ENCODE measurements at regions not wholly inside any gene's neighbourhood (a gene's known extent, or its start where the extent isn't known, plus 50 kb on each side); places are given as distances from the start of the nearest gene placed in this dataset.
"Not testable (repeated sequence)": the region's sequence is repeated elsewhere in the genome, so short reads cannot be mapped to it uniquely, and the experiment has no call there.

DNA sequence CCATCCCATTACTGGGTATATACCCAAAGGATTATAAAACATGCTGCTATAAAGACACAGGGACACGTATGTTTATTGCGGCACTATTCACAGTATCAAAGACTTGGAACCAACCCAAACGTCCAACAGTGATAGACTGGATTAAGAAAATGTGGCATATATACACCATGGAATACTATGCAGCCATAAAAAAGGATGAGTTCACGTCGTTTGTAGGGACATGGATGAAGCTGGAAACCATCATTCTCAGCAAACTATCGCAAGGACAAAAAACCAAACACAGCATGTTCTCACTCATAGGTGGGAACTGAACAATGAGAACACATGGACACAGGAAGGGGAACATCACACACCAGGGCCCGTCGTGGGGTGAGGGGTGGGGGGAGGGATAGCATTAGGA is 106.1 kb downstream of the CHD1L start:
- DNase-seq (ENCODE audit: low read depth); H3K4me3 ChIP-seq (ENCODE audit: low read depth, low read length); in situ Hi-C loops (cut with HindIII; ENCODE audit: low sequenced_read_pairs): not testable (repeated sequence)

- TF ChIP-seq, protein P1, sequence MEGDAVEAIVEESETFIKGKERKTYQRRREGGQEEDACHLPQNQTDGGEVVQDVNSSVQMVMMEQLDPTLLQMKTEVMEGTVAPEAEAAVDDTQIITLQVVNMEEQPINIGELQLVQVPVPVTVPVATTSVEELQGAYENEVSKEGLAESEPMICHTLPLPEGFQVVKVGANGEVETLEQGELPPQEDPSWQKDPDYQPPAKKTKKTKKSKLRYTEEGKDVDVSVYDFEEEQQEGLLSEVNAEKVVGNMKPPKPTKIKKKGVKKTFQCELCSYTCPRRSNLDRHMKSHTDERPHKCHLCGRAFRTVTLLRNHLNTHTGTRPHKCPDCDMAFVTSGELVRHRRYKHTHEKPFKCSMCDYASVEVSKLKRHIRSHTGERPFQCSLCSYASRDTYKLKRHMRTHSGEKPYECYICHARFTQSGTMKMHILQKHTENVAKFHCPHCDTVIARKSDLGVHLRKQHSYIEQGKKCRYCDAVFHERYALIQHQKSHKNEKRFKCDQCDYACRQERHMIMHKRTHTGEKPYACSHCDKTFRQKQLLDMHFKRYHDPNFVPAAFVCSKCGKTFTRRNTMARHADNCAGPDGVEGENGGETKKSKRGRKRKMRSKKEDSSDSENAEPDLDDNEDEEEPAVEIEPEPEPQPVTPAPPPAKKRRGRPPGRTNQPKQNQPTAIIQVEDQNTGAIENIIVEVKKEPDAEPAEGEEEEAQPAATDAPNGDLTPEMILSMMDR (IDR thresholded peaks at IDR 0.05; ENCODE audit: low read depth, low read length, missing control alignments) = no peak
- no peak for DNase-seq (ENCODE audit: low read depth)
- H3K4me3 ChIP-seq (ENCODE audit: low read depth, low read length) = no peak overlapping the region
- in situ Hi-C loops (cut with HindIII; ENCODE audit: low sequenced_read_pairs) = no loop called here
Measured at GRCh38 chr1:147349533-147349932, 107.0 kb downstream of the CHD1L start.

DNA sequence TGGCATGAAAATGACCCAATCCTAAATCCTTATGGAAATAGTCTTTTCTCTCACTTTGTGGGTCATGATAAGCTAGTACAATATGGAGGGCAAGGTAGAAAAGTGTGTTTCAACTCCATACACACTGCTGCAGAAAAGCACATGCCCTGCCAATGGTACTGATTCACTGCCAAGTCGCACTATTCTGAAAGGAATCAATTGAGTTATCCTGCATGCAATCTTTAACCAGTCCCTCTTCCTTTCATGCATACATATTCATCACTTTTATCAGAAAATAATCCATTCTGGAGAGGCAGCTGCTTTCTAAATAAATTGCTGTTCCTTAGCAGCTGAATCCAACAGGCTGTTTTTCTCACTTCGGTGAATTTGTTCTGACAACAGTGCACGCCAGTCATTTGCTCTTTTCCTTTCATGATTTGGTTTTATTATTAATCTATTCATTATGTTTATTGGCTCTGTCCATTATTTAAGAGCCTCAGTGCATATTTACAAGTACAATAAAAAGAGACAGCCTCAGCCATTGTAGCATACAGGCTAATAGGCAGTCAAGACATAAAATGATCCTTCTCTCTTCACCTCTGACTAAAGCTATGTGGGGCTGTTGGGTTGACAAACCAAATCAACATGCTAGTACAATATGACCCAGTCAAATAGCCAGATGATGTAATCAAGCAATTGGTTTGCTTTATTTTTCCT is 108.8 kb downstream of the CHD1L start:
- in situ Hi-C loops (cut with HindIII; ENCODE audit: low sequenced_read_pairs) = no loop called here
- no peak overlapping the region for H3K4me3 ChIP-seq (ENCODE audit: low read depth, low read length)

GRCh38 chr1:147377263-147378246 is 135.1 kb downstream of the CHD1L start:
- TF ChIP-seq, protein P1 (IDR thresholded peaks at IDR 0.05; ENCODE audit: low read depth, low read length, missing control alignments) = no peak
- in situ Hi-C loops (cut with HindIII; ENCODE audit: low sequenced_read_pairs) = no loop called here
- no peak for DNase-seq (ENCODE audit: low read depth)
- no peak overlapping the region for H3K4me3 ChIP-seq (ENCODE audit: low read depth, low read length)

More for the DNA sequence above, 108.8 kb downstream of the CHD1L start:
- TF ChIP-seq, protein P1 (IDR thresholded peaks at IDR 0.05; ENCODE audit: low read depth, low read length, missing control alignments) = no peak
- no peak for DNase-seq (ENCODE audit: low read depth)

GRCh38 chr1:147379889-147380288 is 137.4 kb downstream of the CHD1L start:
- DNase-seq (ENCODE audit: low read depth) = no peak
- in situ Hi-C loops (cut with HindIII; ENCODE audit: low sequenced_read_pairs) = no loop called here
- TF ChIP-seq, protein P1 (IDR thresholded peaks at IDR 0.05; ENCODE audit: low read depth, low read length, missing control alignments) = no peak
- no peak overlapping the region for H3K4me3 ChIP-seq (ENCODE audit: low read depth, low read length)

GRCh38 chr1:147384804-147385203 is 142.3 kb downstream of the CHD1L start:
- DNase-seq (ENCODE audit: low read depth) = no peak
- no peak overlapping the region for H3K4me3 ChIP-seq (ENCODE audit: low read depth, low read length)
- in situ Hi-C loops (cut with HindIII; ENCODE audit: low sequenced_read_pairs) = no loop called here
- TF ChIP-seq, protein P1 (IDR thresholded peaks at IDR 0.05; ENCODE audit: low read depth, low read length, missing control alignments) = no peak

- TF ChIP-seq, protein P1 (IDR thresholded peaks at IDR 0.05; ENCODE audit: low read depth, low read length, missing control alignments) = no peak
- H3K4me3 ChIP-seq (ENCODE audit: low read depth, low read length) = no peak overlapping the region
- in situ Hi-C loops (cut with HindIII; ENCODE audit: low sequenced_read_pairs) = no loop called here
- no peak for DNase-seq (ENCODE audit: low read depth)
Measured at GRCh38 chr1:147388969-147389368, 146.5 kb downstream of the CHD1L start.
